ENCODE measurements at regions not wholly inside any gene's neighbourhood (a gene's known extent, or its start where the extent isn't known, plus 50 kb on each side); places are given as distances from the start of the nearest gene placed in this dataset.
"Not testable (repeated sequence)": the region's sequence is repeated elsewhere in the genome, so short reads cannot be mapped to it uniquely, and the experiment has no call there.

DNA sequence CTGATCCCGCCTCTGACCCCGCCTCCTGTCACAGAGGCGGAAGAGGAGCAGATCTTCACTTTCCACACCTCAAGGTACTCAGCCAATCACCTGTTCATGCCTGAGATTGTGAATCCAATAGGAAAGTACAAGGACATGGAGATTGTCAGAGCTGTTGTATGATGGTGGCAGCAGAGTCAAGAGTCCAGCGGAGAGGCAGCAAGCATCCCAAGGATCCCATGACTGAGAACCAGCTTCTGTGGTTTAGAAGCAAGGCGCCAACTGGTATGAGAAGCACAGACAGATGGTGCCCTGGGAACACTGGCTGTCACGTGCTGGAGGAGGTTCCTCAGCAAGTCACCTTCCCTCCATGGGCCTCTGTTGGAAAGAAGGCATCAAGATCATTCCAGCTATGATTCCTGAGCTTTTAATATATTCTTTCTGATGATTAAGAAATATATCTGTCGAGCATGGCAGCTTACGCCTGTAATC is 93.9 kb downstream of the CPN2 start:
- peaks cover 12% of the 10 kb centered on the region for H3K4me1 Mint-ChIP-seq
- no peaks in the 10 kb centered on the region for H3K36me3 Mint-ChIP-seq (ENCODE audit: insufficient read depth)
- H3K27ac Mint-ChIP-seq (ENCODE audit: low read depth): no peak overlapping the region
- H3K27me3 Mint-ChIP-seq: no peaks in the 10 kb centered on the region
- ATAC-seq (replicated peaks; ENCODE audit: extremely low read depth, poor library complexity, severe bottlenecking) (no peak), DNase-seq (ENCODE audit: low spot score in 2 of 2) (no peak)
- no peaks in the 10 kb centered on the region for H3K9me3 Mint-ChIP-seq
- H3K4me3 Mint-ChIP-seq: no peak overlapping the region

DNA sequence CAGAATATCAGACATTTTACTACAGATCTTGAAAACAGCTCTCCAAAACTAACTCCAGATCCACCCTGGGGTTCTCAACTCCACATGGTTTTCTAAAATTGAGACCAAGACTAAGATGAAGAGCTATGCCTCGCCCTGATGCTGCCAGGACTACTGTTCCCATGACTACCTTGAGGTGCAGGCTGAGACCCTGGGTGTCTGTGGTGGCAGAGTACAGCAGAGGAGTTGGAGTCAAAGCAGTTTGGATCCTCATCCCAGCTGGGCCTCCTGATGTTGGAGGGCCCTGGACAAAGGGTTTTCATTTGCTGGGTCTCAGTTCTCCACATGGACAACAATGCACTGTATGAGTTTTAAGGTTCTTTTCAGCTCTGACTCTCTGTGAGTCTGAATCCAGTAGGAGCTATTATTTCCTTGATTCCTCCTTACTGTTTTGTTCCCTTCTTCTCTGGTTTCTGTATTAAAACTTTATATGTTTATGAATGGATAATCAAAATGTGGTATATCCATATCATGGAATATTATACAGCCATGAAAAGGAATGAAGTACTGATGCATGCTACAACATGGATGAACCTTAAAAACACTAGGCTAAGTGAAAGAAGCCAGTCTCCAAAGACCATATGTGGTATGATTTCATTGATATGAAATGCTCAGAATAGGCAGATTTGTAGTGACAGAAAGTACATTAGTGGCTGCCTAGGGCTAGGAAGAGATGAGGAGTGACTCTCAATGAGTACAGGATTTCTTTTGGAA is 93.0 kb downstream of the CPN2 start:
- Mint-ChIP-seq H3K27ac (ENCODE audit: low read depth) (no peak overlapping the region), H3K4me1 (peaks cover 12% of the 10 kb centered on the region), H3K27me3 (no peaks in the 10 kb centered on the region), H3K4me3 (no peak overlapping the region), H3K36me3 (ENCODE audit: insufficient read depth) (no peaks in the 10 kb centered on the region), H3K9me3 (no peaks in the 10 kb centered on the region)
- DNase-seq (ENCODE audit: low spot score in 2 of 2) (no peak), ATAC-seq (replicated peaks; ENCODE audit: extremely low read depth, poor library complexity, severe bottlenecking) (no peak)

DNA sequence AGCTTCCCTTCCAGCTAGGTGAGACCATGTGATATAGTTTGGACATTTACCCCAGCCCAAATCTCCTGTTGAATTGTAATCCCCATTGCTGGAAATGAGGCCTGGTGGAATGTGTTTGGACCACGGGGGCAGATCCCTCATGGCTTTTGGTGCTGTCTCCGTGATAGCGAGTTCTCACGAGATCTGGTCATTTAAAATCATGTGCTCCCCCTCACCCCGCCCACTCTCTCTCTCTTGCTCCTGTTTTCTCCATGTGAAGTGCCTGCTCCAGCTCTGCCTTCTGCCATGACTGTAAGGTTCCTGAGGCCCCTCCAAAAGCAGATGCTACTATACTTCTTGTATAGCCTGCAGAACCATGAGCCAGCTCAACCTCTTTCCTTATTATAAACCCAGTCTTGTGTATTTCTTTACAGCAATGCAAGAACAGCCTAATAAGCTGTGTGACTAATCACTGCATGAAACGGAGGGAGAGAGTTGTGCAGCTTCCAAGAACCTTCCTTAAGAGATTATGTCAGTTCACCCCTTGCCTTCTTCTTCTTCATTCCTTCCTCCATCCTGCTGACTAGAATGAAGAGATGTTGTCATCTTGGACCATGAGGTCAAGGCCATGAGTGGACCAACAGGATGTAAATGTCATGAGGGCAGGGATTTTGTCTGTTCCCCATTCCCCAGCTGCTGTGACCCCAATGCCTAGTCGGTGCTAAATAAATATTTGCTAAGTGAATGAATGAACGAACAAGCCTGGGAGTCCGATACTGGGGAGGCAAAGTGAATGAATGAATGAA is 91.0 kb downstream of the CPN2 start:
- Mint-ChIP-seq H3K27ac (ENCODE audit: low read depth) (no peak overlapping the region), H3K4me3 (no peak overlapping the region), H3K36me3 (ENCODE audit: insufficient read depth) (no peaks in the 10 kb centered on the region), H3K27me3 (no peaks in the 10 kb centered on the region), H3K4me1 (peaks cover 10% of the 10 kb centered on the region), H3K9me3 (no peaks in the 10 kb centered on the region)
- no peak for DNase-seq (ENCODE audit: low spot score in 2 of 2)
- no peak for ATAC-seq (replicated peaks; ENCODE audit: extremely low read depth, poor library complexity, severe bottlenecking)

DNA sequence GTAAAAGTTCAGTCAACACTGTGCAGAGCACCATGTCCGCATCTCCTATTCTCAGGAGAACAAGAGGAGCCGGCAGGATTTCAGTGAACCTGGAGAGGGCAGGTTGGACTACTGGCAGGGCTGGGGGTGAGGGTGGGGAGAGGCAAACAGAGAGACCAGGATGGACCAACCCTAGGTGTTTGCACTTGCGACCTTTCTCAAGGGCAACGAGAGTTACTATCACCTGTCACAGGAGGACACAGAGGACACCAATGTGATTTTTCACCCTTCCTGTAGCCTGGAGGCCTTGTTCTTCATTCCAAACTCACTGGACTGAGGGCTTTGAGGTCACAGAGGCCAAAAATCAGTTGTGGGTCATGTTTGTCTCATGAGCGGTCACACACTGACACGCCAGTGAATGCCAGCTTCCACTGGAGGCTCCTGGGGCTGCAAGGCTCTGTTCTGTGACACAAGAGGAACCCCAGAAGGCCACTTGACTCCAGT is 89.5 kb downstream of the CPN2 start:
- Mint-ChIP-seq H3K4me1 (no peaks in the 10 kb centered on the region), H3K36me3 (ENCODE audit: insufficient read depth) (no peaks in the 10 kb centered on the region), H3K9me3 (no peaks in the 10 kb centered on the region), H3K4me3 (no peak overlapping the region), H3K27ac (ENCODE audit: low read depth) (no peak overlapping the region), H3K27me3 (peaks cover 14% of the 10 kb centered on the region)
- no peak for DNase-seq (ENCODE audit: low spot score in 2 of 2)
- no peak for ATAC-seq (replicated peaks; ENCODE audit: extremely low read depth, poor library complexity, severe bottlenecking)

DNA sequence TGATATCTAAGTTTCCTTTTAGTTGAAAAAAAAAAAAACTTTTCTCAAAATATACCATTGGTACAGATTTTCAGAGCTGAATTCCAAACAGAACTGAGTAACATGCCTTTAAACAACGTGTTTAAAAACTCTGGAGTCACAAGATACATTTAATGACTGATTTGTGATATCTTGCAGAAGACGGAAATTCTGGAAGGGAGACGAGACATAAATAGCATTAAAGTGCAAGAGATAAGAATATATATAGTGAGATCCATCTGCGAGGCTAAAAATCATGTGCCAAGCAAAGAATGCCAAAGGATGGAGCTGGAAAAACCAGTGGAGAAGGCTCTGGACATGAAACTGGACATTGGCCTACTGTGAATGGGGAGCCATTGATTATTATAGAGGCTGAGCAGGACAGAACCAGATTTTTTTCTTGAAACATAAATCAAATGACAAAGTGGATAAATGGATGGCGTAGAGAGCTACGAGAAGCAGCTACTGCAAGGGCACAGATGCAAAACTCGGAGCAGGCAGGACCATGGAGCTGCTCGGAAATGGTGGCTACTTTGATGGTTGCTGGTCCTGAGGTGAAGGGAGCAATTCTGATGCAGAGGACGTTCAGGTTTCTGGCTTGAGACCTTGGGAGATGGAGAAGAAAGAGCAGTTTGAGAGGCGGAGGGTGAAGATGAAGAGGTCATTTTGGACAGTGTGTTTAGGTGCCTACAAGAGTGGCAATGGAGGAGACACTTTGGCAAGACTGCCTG is 88.8 kb downstream of the CPN2 start:
- H3K9me3 Mint-ChIP-seq: no peaks in the 10 kb centered on the region
- DNase-seq (ENCODE audit: low spot score in 2 of 2) (no peak), ATAC-seq (replicated peaks; ENCODE audit: extremely low read depth, poor library complexity, severe bottlenecking) (no peak)
- no peak overlapping the region for H3K4me3 Mint-ChIP-seq
- peaks cover 18% of the 10 kb centered on the region for H3K27me3 Mint-ChIP-seq
- H3K4me1 Mint-ChIP-seq: no peaks in the 10 kb centered on the region
- H3K27ac Mint-ChIP-seq (ENCODE audit: low read depth): no peak overlapping the region
- H3K36me3 Mint-ChIP-seq (ENCODE audit: insufficient read depth): no peaks in the 10 kb centered on the region

DNA sequence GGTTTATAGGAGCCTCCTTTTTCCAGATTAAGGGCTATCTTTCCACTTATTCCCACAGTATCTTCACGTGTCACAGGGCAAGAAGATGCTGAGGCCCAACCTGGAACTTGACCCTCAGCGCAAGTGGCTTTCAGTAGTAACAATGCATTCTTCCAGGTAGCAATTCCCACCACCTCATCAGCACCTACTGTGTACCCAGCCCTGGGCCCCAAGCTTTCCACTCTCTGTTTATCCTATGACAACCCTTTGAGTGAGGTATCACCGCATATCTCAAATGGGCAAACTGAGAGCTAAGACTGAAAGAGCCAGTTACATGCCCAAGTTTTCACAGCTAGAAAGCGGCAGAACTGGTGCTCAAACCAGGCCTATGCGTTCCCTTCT is 88.2 kb downstream of the CPN2 start:
- Mint-ChIP-seq H3K27me3 (peaks cover 24% of the 10 kb centered on the region), H3K4me1 (no peaks in the 10 kb centered on the region), H3K27ac (ENCODE audit: low read depth) (no peak overlapping the region), H3K4me3 (no peak overlapping the region), H3K9me3 (no peaks in the 10 kb centered on the region), H3K36me3 (ENCODE audit: insufficient read depth) (no peaks in the 10 kb centered on the region)
- DNase-seq (ENCODE audit: low spot score in 2 of 2) (no peak), ATAC-seq (replicated peaks; ENCODE audit: extremely low read depth, poor library complexity, severe bottlenecking) (no peak)

DNA sequence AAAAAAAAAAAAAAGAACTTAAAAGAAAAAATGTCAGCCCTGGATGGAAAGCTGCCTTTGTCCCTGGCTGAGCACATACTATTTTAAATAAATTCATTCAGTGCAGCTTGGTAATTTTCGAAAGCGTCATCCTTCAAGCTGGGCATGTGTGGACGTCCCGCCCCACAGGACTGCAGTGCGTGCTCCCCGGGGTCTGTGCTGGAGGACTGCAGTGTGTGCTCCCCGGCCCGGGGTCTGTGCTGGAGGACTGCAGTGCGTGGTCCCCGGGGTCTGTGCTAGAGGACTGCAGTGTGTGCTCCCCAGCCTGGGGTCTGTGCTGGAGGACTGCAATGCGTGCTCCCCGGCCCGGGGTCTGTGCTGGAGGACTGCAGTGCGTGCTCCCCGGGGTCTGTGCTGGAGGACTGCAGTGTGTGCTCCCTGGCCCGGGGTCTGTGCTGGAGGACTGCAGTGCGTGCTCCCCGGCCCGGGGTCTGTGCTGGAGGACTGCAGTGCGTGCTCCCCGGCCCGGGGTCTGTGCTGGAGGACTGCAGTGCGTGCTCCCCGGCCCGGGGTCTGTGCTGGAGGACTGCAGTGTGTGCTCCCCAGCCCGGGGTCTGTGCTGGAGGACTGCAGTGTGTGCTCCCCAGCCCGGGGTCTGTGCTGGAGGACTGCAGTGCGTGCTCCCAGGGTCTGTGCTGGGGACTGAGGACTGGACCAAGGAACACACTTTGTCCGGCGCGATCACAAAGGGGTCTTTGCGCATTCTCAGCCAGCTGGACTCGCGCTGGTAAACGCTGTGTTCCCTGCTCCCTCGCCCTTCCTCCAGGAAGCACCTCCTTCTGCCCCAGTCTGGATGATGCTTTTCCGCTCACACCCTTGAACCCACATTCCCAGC is 86.3 kb downstream of the CPN2 start:
- H3K27me3 Mint-ChIP-seq: peaks cover 25% of the 10 kb centered on the region
- not testable (repeated sequence) for H3K4me1 Mint-ChIP-seq; H3K9me3 Mint-ChIP-seq; H3K36me3 Mint-ChIP-seq (ENCODE audit: insufficient read depth); H3K4me3 Mint-ChIP-seq; ATAC-seq (replicated peaks; ENCODE audit: extremely low read depth, poor library complexity, severe bottlenecking); H3K27ac Mint-ChIP-seq (ENCODE audit: low read depth); DNase-seq (ENCODE audit: low spot score in 2 of 2)

DNA sequence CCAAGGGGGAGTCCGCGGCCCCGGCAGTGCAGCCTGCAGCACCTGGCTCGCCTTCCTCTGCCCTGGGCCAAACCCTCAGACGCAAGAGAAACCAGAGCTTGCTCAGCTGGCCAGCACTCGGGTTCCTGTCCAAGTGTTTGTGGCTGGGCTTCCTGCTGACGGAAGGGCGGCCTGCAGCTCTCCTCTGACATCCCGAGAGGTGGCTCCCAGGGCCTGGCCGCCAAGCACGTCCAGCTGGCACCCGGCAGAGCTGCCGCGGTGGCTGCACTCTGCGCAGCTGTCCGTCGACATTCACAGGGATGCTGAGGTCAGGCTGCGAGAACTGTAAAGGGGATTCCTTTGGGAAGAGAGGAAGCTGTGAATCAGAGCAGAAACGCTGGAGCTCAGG is 85.6 kb downstream of the CPN2 start:
- H3K27ac Mint-ChIP-seq (ENCODE audit: low read depth): no peak overlapping the region
- ATAC-seq (replicated peaks; ENCODE audit: extremely low read depth, poor library complexity, severe bottlenecking) (no peak), DNase-seq (ENCODE audit: low spot score in 2 of 2) (no peak)
- H3K27me3 Mint-ChIP-seq: peaks cover 25% of the 10 kb centered on the region
- peaks cover 4% of the 10 kb centered on the region for H3K4me1 Mint-ChIP-seq
- no peaks in the 10 kb centered on the region for H3K9me3 Mint-ChIP-seq
- H3K36me3 Mint-ChIP-seq (ENCODE audit: insufficient read depth): no peaks in the 10 kb centered on the region
- H3K4me3 Mint-ChIP-seq: no peak overlapping the region

DNA sequence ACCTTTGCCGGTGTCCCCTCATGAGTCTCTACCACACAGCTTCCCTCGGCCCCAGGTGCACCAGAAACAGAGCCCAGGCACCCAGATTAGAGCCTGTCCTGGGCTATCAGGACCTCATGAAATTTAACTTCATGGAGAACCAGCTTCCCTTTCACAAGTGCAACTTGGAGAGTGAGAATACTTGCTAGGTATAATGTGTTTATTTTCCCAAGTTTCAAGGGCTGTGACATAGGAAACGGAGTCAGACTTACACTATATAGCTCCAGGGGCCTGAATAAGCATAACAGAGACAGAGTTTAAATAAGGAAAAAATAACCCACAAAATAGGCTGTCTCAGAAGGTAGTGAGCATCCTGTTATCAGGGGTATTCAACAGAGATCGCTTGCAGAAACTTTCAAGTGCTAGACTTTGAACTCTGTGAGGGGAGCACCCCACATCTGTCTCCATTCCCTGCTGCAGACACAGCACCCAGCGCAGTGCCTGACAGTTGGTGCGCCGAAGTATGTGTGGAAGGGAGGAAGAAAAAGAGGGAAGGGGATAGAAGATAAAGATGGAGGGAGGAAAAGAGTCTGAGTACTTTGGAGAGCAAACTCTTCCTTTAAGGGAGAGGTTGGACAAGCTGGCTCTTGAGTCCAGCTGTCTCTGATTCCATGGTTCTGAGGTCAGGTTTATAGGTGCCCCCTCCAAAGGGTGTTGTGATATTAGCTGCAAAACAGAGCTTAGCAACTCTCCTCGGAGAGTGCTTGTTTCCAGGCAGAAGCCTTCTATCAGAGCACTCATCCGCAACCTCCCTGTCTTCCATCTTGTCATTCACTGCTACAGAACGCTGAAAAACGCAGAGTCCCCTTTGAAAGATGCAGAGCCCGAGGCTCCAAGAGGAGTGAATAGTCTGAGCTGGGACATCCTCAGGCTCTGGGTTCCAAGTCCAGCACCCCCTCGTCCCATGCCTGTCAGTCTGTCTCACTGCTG is 84.8 kb downstream of the CPN2 start:
- no peaks in the 10 kb centered on the region for H3K36me3 Mint-ChIP-seq (ENCODE audit: insufficient read depth)
- DNase-seq (ENCODE audit: low spot score in 2 of 2) (no peak), ATAC-seq (replicated peaks; ENCODE audit: extremely low read depth, poor library complexity, severe bottlenecking) (no peak)
- H3K27me3 Mint-ChIP-seq: peaks cover 25% of the 10 kb centered on the region
- H3K9me3 Mint-ChIP-seq: no peaks in the 10 kb centered on the region
- no peak overlapping the region for H3K4me3 Mint-ChIP-seq
- peaks cover 4% of the 10 kb centered on the region for H3K4me1 Mint-ChIP-seq
- H3K27ac Mint-ChIP-seq (ENCODE audit: low read depth): no peak overlapping the region

DNA sequence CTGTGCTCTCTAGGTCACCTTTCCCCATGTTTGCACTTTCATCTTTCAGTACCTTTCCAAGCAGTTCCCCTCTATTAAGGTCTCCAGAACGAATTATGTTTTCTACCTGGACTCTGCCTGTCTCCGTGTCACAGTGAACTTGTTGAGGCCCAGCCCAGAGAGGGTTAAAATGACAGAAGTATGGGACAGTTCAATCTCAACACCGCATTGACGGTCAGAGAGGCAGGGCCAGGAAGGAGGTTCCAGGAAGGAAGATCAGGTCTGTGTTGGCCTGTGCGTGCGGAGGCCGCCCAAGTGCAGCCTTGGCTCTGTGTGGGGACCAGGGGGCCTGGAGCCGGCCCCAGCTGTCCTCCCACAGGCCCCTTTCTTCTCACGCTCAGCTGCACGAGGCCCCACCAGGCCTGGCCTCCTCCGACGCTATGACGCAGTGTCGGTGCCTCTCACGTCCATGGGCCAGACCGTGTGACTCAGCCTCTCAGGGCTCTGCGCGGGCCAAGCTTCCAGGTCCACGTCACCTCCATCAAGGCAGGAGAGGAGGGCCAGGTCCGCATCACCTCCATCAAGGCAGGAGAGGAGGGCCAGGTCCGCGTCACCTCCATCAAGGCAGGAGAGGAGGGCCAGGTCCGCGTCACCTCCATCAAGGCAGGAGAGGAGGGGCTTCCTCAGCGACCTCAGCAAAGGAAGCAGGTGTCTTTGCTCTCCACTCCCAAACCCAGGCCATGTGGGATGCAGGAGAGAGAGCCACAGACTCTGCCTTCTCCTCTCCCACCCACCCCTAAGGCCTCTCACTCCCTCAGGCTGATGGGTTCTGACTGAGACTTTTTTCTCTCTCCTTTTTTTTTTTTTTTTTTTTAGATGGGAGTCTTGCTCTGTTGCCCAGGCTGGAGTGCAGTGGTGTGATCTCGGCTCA is 83.1 kb downstream of the CPN2 start:
- ATAC-seq (replicated peaks; ENCODE audit: extremely low read depth, poor library complexity, severe bottlenecking): no peak
- H3K4me1 Mint-ChIP-seq: peaks cover 4% of the 10 kb centered on the region
- peaks cover 25% of the 10 kb centered on the region for H3K27me3 Mint-ChIP-seq
- H3K36me3 Mint-ChIP-seq (ENCODE audit: insufficient read depth): no peaks in the 10 kb centered on the region
- H3K4me3 Mint-ChIP-seq: no peak overlapping the region
- H3K27ac Mint-ChIP-seq (ENCODE audit: low read depth): no peak overlapping the region
- H3K9me3 Mint-ChIP-seq: no peaks in the 10 kb centered on the region
- DNase-seq (ENCODE audit: low spot score in 2 of 2): no peak

Data from central memory CD8-positive, alpha-beta T cell (primary cell).